ENCODE measurements at regions not wholly inside any gene's neighbourhood (a gene's known extent, or its start where the extent isn't known, plus 50 kb on each side); places are given as distances from the start of the nearest gene placed in this dataset.

DNA sequence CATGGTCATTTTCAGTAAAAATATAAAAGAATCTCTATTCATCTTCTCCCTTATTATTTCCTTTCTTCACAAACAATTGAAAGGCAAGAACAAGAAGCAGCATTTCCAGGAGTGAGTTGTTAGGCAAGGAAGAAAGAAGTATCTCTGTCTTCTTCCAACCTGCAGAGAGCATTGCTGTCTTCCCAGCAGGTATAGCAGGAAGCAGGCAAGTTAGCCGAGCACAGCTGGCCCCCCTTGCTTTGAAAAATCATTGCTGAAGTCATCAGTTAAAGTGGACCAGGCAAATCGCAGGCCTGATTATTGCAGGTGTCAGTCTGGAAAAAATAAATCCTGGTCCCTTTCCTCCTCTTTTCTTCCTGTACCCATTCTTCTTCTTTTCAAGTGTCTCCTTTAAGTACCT is 353.1 kb upstream of the BRINP1 start:
- no peak overlapping the region for H3K4me3 ChIP-seq (ENCODE audit: low read depth, low read length)
- TF ChIP-seq, protein P1, sequence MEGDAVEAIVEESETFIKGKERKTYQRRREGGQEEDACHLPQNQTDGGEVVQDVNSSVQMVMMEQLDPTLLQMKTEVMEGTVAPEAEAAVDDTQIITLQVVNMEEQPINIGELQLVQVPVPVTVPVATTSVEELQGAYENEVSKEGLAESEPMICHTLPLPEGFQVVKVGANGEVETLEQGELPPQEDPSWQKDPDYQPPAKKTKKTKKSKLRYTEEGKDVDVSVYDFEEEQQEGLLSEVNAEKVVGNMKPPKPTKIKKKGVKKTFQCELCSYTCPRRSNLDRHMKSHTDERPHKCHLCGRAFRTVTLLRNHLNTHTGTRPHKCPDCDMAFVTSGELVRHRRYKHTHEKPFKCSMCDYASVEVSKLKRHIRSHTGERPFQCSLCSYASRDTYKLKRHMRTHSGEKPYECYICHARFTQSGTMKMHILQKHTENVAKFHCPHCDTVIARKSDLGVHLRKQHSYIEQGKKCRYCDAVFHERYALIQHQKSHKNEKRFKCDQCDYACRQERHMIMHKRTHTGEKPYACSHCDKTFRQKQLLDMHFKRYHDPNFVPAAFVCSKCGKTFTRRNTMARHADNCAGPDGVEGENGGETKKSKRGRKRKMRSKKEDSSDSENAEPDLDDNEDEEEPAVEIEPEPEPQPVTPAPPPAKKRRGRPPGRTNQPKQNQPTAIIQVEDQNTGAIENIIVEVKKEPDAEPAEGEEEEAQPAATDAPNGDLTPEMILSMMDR (IDR thresholded peaks at IDR 0.05; ENCODE audit: low read depth, low read length): no peak
- DNase-seq (ENCODE audit: low read depth, low spot score): no peak
- H3K9me3 ChIP-seq (ENCODE audit: control insufficient read depth, insufficient read depth, low read length): no peaks in the 10 kb centered on the region; the same call in 1 of the 2 replicates
- CTCF ChIA-PET: no interaction called here
- POLR2A ChIA-PET: no interaction called here
- no peaks in the 10 kb centered on the region for H3K27me3 ChIP-seq (ENCODE audit: control insufficient read depth, insufficient read depth, low read length)
- H3K27ac ChIP-seq (ENCODE audit: low read depth, low read length): no peak overlapping the region

- Histone ChIP-seq H3K4me3 (ENCODE audit: low read depth, low read length) (no peak overlapping the region), H3K27me3 (ENCODE audit: control insufficient read depth, insufficient read depth, low read length) (no peaks in the 10 kb centered on the region), H3K27ac (ENCODE audit: low read depth, low read length) (no peak overlapping the region), H3K9me3 (ENCODE audit: control insufficient read depth, insufficient read depth, low read length) (peaks cover 6% of the 10 kb centered on the region; the same call in 1 of the 2 replicates)
- ChIA-PET POLR2A (no interaction called here), CTCF (no interaction called here)
- no peak for DNase-seq (ENCODE audit: low read depth, low spot score)
- TF ChIP-seq, protein P1 (IDR thresholded peaks at IDR 0.05; ENCODE audit: low read depth, low read length): no peak
Observed at GRCh38 chr9:119712325-119712724, 343.1 kb upstream of the BRINP1 start.

DNA sequence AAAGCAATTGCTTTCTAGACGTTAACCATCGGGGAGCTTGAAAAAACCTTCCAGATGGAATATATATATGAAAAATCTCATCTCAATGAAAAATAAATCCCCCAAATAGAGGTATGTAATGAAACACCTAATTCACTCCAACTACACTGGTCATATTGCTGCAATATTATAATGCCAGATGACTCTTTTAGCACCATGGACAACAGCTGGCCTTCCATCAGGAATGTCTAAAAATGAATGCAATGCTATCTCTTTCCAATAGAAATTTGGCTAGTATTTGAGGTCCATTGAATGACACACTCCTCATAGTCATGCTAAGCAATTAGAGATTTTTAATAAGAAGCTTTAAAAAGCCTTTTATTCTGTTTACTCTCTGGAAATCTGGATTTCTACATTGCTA is 340.2 kb upstream of the BRINP1 start:
- ChIA-PET POLR2A (no interaction called here), CTCF (no interaction called here)
- Histone ChIP-seq H3K27me3 (ENCODE audit: control insufficient read depth, insufficient read depth, low read length) (no peaks in the 10 kb centered on the region), H3K4me3 (ENCODE audit: low read depth, low read length) (no peak overlapping the region), H3K27ac (ENCODE audit: low read depth, low read length) (no peak overlapping the region), H3K9me3 (ENCODE audit: control insufficient read depth, insufficient read depth, low read length) (no peaks in the 10 kb centered on the region)
- no peak for DNase-seq (ENCODE audit: low read depth, low spot score)
- TF ChIP-seq, protein P1 (IDR thresholded peaks at IDR 0.05; ENCODE audit: low read depth, low read length): no peak

- H3K4me3 ChIP-seq (ENCODE audit: low read depth, low read length): no peak overlapping the region
- TF ChIP-seq, protein P1 (IDR thresholded peaks at IDR 0.05; ENCODE audit: low read depth, low read length): no peak
- H3K27me3 ChIP-seq (ENCODE audit: control insufficient read depth, insufficient read depth, low read length): no peaks in the 10 kb centered on the region
- H3K9me3 ChIP-seq (ENCODE audit: control insufficient read depth, insufficient read depth, low read length): no peaks in the 10 kb centered on the region
- POLR2A ChIA-PET: no interaction called here
- H3K27ac ChIP-seq (ENCODE audit: low read depth, low read length): no peak overlapping the region
- CTCF ChIA-PET: no interaction called here
- DNase-seq (ENCODE audit: low read depth, low spot score): no peak
Observed at GRCh38 chr9:119707228-119707845, 338.1 kb upstream of the BRINP1 start.

DNA sequence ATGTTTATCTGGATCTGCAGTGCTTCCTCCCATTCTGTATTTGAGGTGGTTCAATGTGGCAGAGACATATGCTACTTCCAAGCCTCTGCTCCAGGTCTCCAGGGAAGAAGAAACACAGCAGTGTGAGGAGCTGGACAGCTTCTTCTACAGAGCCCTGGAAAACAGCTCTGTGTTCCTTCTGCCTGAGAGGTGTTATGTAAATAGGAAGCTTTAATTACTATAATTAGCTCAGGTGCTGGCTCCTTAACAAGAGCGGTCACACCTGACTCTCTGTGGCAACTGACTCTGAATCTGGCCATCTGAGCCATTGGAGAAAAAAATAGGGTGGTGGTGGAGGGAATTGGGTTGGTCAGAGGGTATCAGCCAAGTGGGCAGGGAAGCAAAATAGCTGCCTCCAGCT is 332.4 kb upstream of the BRINP1 start:
- no peak overlapping the region for H3K4me3 ChIP-seq (ENCODE audit: low read depth, low read length)
- ChIA-PET POLR2A (no interaction called here), CTCF (no interaction called here)
- TF ChIP-seq, protein P1 (IDR thresholded peaks at IDR 0.05; ENCODE audit: low read depth, low read length): no peak
- H3K27ac ChIP-seq (ENCODE audit: low read depth, low read length): no peak overlapping the region
- no peak for DNase-seq (ENCODE audit: low read depth, low spot score)
- no peaks in the 10 kb centered on the region for H3K27me3 ChIP-seq (ENCODE audit: control insufficient read depth, insufficient read depth, low read length)
- peaks cover 17% of the 10 kb centered on the region for H3K9me3 ChIP-seq (ENCODE audit: control insufficient read depth, insufficient read depth, low read length)

Measured in AG04450 (cell line).